ENCODE measurements at regions not wholly inside any gene's neighbourhood (a gene's known extent, or its start where the extent isn't known, plus 50 kb on each side); places are given as distances from the start of the nearest gene placed in this dataset.

- H3K4me3 ChIP-seq (replicated peaks in 1 of 2; ENCODE audit: low read depth in 2 of 2, low read length in 2 of 2): no peak overlapping the region
- no peak for TF ChIP-seq CTCF (IDR thresholded peaks at IDR 0.05; ENCODE audit: low read depth, low read length)
- DNase-seq (ENCODE audit: low read depth in 2 of 2): no peak
Observed at GRCh38 chr2:30095402-30095801, 51.4 kb upstream of the YPEL5 start.

GRCh38 chr2:30096451-30096850, 50.4 kb upstream of the YPEL5 start:
- no peak for TF ChIP-seq CTCF (IDR thresholded peaks at IDR 0.05; ENCODE audit: low read depth, low read length)
- DNase-seq (ENCODE audit: low read depth in 2 of 2): no peak
- no peak overlapping the region for H3K4me3 ChIP-seq (replicated peaks in 1 of 2; ENCODE audit: low read depth in 2 of 2, low read length in 2 of 2)

All from cardiac fibroblast (primary cell).